HG02943 (cell line): ENCODE measurements at regions not wholly inside any gene's neighbourhood (a gene's known extent, or its start where the extent isn't known, plus 50 kb on each side); places are given as distances from the start of the nearest gene placed in this dataset.

Experiments
- ATAC-seq: cut with Tn5 transposase; IDR thresholded peaks from one replicate; pipeline ENCODE4 v1.9.1; 2021; ENCODE audit warnings: mild to moderate bottlenecking, low read depth, moderate library complexity; ENCODE audit not compliant: unreplicated experiment

DNA sequence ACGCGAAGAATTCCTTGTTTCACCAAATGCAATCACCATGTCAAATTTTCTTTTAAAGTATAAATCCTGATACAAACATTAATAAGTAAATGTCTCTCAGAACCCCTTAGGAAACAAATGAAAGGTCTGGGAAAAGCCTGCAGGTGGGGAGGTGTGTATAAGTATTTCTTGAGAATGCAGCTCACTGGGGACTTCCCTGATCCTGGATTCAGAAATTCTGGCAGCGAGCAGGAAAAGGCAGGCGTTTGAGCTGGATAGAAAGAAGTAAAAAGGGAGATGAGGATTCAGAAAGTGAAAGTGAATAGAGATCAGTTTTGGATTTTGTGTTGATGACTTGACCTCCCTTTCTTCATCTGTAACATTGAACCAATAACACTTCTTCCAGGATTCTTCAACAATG, 68.3 kb upstream of the CTSC start:
- no peak for ATAC-seq

DNA sequence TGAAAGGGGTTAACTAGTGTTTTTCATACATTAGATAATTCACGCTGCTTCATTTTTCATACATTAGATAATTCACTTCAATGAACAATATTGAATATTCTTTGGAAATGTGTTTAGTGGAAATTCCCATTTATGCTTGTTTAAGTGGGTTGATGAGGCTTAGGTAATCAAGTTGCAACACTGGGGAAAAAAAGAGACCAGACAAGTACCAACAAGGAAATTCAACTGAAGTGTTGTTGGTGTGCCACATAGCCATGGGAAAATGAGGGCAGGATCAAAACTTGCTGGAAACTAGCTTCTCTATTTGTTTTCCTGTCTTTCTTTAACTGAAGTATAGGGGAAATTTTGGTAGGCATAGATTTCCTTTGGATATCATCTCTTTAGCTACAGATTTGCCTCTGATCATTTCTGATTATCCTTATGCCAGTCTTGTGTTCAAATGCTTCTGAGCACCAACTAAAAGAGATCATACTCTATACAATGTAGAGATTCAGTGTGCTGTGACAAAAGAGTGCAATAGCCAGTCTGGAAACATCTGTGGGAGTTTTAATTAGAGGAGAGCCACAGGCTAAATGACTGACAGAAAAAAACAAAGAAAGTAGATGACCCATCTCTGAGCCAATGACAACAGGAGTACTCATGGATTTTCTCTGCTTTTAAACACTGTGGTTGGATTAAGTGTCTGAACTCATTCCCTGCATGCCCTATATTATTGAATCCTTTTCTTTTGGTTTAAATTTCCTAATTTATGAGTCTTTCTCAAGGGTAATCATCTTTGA, 67.6 kb upstream of the CTSC start:
- no peak for ATAC-seq

DNA sequence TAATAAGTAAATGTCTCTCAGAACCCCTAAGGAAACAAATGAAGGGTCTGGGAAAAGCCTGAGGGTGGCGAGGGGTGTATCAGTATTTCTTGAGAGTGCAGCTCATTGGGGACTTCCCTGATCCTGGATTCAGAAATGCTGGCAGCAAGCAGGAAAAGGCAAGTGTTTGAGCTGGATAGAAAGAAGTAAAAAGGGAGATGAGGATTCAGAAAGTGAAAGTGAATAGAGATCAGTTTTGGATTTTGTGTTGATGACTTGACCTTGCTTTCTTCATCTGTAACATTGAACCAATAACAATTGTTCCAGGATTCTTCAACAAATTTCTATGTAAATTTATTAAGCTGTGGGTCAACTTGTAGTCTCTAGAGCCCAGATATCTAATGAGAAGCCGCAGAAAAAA, 66.9 kb upstream of the CTSC start:
- ATAC-seq: no peak

DNA sequence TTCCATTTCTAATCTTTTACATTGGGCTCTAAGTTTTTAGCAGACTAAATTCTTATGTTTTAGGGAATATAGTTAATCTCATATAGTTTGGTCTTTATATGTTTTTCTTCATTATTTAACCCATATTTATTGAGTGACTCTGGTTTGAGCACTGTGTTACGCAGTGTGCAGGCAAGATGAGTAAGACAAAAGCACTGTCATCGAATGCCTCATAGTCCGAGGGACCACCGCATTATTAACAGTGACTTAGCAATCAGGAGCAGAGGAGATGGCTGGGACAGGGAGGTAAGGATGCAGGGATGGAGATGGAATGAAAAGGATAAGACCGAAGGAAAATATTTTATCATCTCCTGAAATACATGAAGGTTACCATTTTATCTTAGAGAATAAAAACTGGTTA, 65.2 kb upstream of the CTSC start:
- no peak for ATAC-seq

DNA sequence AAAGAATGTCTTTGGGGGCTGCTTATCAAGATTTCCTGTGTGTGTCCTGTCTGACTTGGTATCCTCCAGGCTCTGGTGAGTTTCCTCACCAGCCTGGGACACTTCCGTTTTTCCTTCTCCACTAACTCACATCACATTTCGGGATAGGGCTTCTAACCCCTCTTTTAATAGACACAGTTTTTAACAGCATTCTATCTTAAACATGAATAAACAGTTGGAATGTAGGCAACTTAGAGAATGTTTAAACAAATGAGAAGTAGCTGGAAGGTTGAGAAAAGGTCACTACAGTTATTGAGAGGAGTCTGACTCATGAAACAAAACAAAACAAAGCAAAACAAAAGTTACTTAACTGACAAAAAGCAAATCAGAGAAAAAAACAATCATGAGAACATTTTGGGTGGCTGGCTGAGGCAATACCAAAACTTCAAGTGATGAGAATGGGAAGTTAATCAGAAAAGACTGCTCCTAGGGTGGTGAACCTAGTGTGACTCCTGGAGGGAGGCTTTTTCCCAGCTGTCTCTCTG, 64.7 kb upstream of the CTSC start:
- no peak for ATAC-seq

DNA sequence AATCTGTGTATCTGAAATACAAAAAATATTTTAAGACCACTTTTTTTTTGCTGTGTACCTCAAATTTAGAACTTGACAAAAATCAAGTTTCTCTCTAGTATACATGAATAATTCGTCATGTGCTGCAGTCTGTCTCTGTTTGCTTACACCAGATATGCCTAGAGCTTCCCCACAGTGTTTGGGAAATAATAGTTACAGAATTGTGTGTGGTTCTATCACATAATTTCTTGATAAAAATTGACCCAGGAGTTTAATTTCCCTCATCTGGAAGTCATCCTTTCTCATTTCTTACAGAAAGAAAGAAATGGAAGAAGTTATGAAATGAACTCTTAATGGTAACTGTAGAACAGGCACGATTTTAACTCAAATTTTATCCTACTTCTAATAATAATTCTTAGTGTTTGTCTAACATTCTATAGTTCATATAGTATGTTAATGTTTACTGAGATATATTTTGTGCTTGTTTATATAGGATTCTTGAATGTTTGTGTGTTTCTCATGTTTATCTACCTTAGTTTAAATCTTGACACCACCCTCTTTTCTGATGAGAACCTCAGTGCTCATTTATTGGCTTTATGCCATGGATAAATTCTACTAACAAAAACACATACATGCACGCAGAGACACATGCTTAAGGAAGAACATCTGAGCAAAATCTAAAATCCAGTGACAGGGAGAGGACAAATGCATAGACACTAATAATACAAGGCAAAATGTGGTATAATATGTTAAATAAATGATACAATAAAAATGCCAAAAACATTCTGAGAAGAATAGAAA, 61.4 kb upstream of the CTSC start:
- ATAC-seq: no peak

DNA sequence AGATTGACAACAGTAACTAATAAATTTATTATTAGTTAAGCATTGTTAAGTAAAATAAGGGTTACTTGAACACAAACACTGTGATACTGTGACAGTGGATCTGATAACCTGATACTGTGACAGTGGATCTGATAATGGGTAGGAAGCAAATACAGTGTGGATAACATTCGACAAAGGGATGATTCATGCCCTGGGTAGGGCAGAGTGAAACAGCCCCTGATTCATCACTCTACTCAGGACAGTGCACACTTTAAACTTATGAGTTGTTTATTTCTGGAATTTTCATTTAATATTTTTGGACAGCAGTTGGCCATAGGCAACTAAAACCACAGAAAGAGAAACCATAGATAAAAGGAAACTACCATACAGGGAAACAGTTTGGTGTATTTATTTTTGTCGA, 60.8 kb upstream of the CTSC start:
- ATAC-seq: no peak

DNA sequence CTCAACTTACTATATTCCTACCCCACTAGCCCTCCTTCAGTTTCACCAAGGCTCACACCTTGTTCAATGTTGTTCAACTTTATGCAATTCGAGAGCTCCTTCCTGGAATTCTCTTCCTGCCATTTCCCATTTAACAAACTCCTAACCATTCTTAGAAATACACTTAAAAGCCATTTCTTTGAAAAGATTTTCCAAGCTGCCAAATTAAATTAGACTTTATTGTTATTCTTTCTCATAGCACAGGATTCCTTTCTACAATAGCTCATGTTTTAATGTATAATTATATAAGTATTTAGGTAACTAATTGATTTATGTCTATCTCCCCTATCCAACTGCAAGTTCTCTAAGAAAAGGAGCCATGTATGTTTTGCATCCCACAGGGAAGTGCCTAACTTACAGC, 52.7 kb upstream of the CTSC start:
- no peak for ATAC-seq

DNA sequence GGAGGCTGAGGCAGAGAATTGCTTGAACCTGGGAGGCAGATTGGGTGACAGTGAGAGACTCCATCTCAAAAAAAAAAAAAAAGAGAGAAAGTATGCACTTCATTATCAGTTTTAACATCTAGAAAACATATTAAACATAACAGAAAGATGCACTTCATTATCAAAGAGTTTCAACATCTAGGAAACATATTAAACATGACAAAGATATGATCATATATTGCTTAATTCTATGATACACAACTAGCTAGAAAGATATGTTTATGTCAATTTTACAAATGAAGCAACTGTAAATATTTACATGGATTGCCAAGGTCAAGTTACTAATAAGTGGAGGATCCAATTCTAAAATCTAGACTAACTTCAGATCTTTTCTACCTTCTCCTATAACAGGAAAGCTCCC, 50.4 kb upstream of the CTSC start:
- ATAC-seq: no peak
